ENCODE measurements at regions not wholly inside any gene's neighbourhood (a gene's known extent, or its start where the extent isn't known, plus 50 kb on each side); places are given as distances from the start of the nearest gene placed in this dataset.

GRCh38 chr3:150035910-150036612, 65.4 kb upstream of the PFN2 start:
- Mint-ChIP-seq H3K27ac (no peak overlapping the region), H3K27me3 (ENCODE audit: low read depth) (peaks cover 34% of the 10 kb centered on the region), H3K4me3 (no peak overlapping the region; the same call in 1 of the 2 replicates), H3K36me3 (peaks cover 5% of the 10 kb centered on the region), H3K4me1 (peaks cover 64% of the 10 kb centered on the region), H3K9me3 (peaks cover 14% of the 10 kb centered on the region)
- POLR2A ChIA-PET = no interaction called here
- CTCF ChIA-PET = interaction anchor here (1.2 to 1.4 kb wide), 2 partner anchors 60 to 148 kb away, joined by 4 to 12 read pairs; no protein-coding TSS in a partner anchor
- DNase-seq (ENCODE audit: low spot score) (no peak), ATAC-seq (no peak)
- no peak for TF ChIP-seq GTF2I (CRISPR knock-in tag; conservative IDR thresholded peaks at IDR 0.05)
- TF ChIP-seq SMAD3 (CRISPR knock-in tag; IDR thresholded peaks at IDR 0.05; ENCODE audit: borderline replicate concordance) = no peak
- no peak for TF ChIP-seq MYBL2 (CRISPR knock-in tag; IDR thresholded peaks at IDR 0.05)
- no peak for TF ChIP-seq CREM (CRISPR knock-in tag; IDR thresholded peaks at IDR 0.05)
- no peak for TF ChIP-seq IRF1 (CRISPR knock-in tag; IDR thresholded peaks at IDR 0.05)
- no peak for TF ChIP-seq ZNF263 (CRISPR knock-in tag; IDR thresholded peaks at IDR 0.05; ENCODE audit: low read depth)
- no peak for TF ChIP-seq SP1 (CRISPR knock-in tag; conservative IDR thresholded peaks at IDR 0.05)
- no peak for TF ChIP-seq ZNF423 (CRISPR knock-in tag; IDR thresholded peaks at IDR 0.05)
- TF ChIP-seq JUN (CRISPR knock-in tag; IDR thresholded peaks at IDR 0.05) = no peak
- TF ChIP-seq, protein P1, sequence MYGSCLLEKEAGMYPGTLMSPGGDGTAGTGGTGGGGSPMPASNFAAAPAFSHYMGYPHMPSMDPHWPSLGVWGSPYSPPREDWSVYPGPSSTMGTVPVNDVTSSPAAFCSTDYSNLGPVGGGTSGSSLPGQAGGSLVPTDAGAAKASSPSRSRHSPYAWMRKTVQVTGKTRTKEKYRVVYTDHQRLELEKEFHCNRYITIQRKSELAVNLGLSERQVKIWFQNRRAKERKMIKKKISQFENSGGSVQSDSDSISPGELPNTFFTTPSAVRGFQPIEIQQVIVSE (CRISPR knock-in tag; IDR thresholded peaks at IDR 0.05; ENCODE audit: borderline replicate concordance) = no peak
- no peak for TF ChIP-seq IRF2 (CRISPR knock-in tag; IDR thresholded peaks at IDR 0.05; ENCODE audit: borderline replicate concordance, low read depth)
- TF ChIP-seq RORB (CRISPR knock-in tag; IDR thresholded peaks at IDR 0.05) = no peak
- TF ChIP-seq ZBTB43 (CRISPR knock-in tag; IDR thresholded peaks at IDR 0.05) = no peak
- TF ChIP-seq RELA (CRISPR knock-in tag; IDR thresholded peaks at IDR 0.05; ENCODE audit: borderline replicate concordance) = no peak
- TF ChIP-seq ERG (CRISPR knock-in tag; IDR thresholded peaks at IDR 0.05) = no peak
- no peak for TF ChIP-seq ZNF138 (CRISPR knock-in tag; conservative IDR thresholded peaks at IDR 0.05)
- no peak for TF ChIP-seq USF1 (CRISPR knock-in tag; IDR thresholded peaks at IDR 0.05)

GRCh38 chr3:150035301-150035779, 64.6 kb upstream of the PFN2 start:
- no peak overlapping the region for H3K27ac Mint-ChIP-seq

More at GRCh38 chr3:150035301-150035779, 64.6 kb upstream of the PFN2 start:
- 0 out of 2 replicates have a peak, but pooled peaks cover 2% of the 10 kb centered on the region for H3K36me3 Mint-ChIP-seq
- no peak for DNase-seq (ENCODE audit: low spot score)
- H3K9me3 Mint-ChIP-seq = peaks cover 7% of the 10 kb centered on the region
- CTCF ChIA-PET = interaction anchor here (0.7 to 1.4 kb wide), 6 partner anchors 13 to 149 kb away, joined by 3 to 12 read pairs (median 3); no protein-coding TSS in a partner anchor
- ATAC-seq = peak; percentile 79
- POLR2A ChIA-PET = interaction anchor here (1.2 kb wide), 1 partner anchor 12 kb away, joined by 3 read pairs; no protein-coding TSS in a partner anchor
- peaks cover 65% of the 10 kb centered on the region for H3K4me1 Mint-ChIP-seq
- peaks cover 34% of the 10 kb centered on the region for H3K27me3 Mint-ChIP-seq (ENCODE audit: low read depth)
- H3K4me3 Mint-ChIP-seq = no peak overlapping the region; the same call in 1 of the 2 replicates
- TF ChIP-seq FOXP4 (CRISPR knock-in tag; IDR thresholded peaks at IDR 0.05) (no peak), ETV6 (CRISPR knock-in tag; IDR thresholded peaks at IDR 0.05) (0 out of 2 replicates have a peak, but pooled peaks have one; percentile 27)
